Spleen (tissue), 11 donors: ENCODE measurements at regions not wholly inside any gene's neighbourhood (a gene's known extent, or its start where the extent isn't known, plus 50 kb on each side); places are given as distances from the start of the nearest gene placed in this dataset.

ENCODE experiments used
- DNase-seq: peaks from one replicate; pipeline ENCODE4 v3.0.0-alpha.2; 2020
- H3K27ac ChIP-seq, 8 donors: fragments of 200-600 bp; sonication (generic) in 7 of 8; 1 replicate in 4 of 8; 2 replicates in 4 of 8; pipeline versions ENCODE4 v1.5.0 to v1.8.0; 2016 to 2021; ENCODE audit warnings: inconsistent platforms in 4 of 8, mild to moderate bottlenecking in 4 of 8, moderate library complexity in 1 of 8
- H3K27me3 ChIP-seq, 7 donors: fragments of 200-600 bp; sonication (generic) in 6 of 7; replicated peaks in 1 of 7; 1 replicate in 4 of 7; 2 replicates in 3 of 7; pipeline versions ENCODE4 v1.5.0 to v1.8.0; 2016 to 2021; ENCODE audit warnings: inconsistent platforms in 3 of 7, mild to moderate bottlenecking in 1 of 7
- H3K36me3 ChIP-seq, 6 donors: fragments of 200-600 bp; sonication (generic) in 5 of 6; 1 replicate in 4 of 6; 2 replicates in 2 of 6; pipeline versions ENCODE4 v1.5.0 to v1.8.0; 2016 to 2021; ENCODE audit warnings: inconsistent platforms in 2 of 6
- H3K4me1 ChIP-seq, 6 donors: fragments of 200-600 bp; sonication (generic) in 5 of 6; 1 replicate in 3 of 6; 2 replicates in 3 of 6; pipeline versions ENCODE4 v1.5.0 to v1.8.0; 2016 to 2021; ENCODE audit warnings: inconsistent platforms in 3 of 6
- H3K4me3 ChIP-seq, 8 donors: fragments of 200-600 bp; sonication (generic) in 7 of 8; 1 replicate in 4 of 8; 2 replicates in 4 of 8; pipeline versions ENCODE4 v1.5.0 to v1.8.0; 2016 to 2021; ENCODE audit warnings: inconsistent platforms in 4 of 8, mild to moderate bottlenecking in 4 of 8, moderate library complexity in 2 of 8
- H3K9me3 ChIP-seq, 8 donors: fragments of 200-600 bp; sonication (generic) in 7 of 8; 1 replicate in 4 of 8; 2 replicates in 4 of 8; pipeline versions ENCODE4 v1.5.0 to v1.8.0; 2016 to 2021; ENCODE audit warnings: inconsistent platforms in 4 of 8
- CTCF ChIP-seq, 11 experiments: fragments of 200-600 bp in 7 of 11; fragments of 450-650 bp in 4 of 11; sonication (generic) in 4 of 11; IDR thresholded peaks in 8 of 11; conservative IDR thresholded peaks in 3 of 11; 1 replicate in 7 of 11; 2 replicates in 4 of 11; pipeline versions ENCODE4 v1.4.0 to v1.8.0; 2016 to 2021; ENCODE audit warnings: antibody characterized with exemption in 11 of 11, inconsistent platforms in 4 of 11, mild to moderate bottlenecking in 1 of 11
- POLR2A ChIP-seq, 3 donors: fragments of 450-650 bp; IDR thresholded peaks; one replicate each; pipeline ENCODE4 v1.5.1; 2017; ENCODE audit warnings: antibody characterized with exemption in 3 of 3, mild to moderate bottlenecking in 1 of 3
- POLR2AphosphoS5 ChIP-seq, 3 donors: sonication (generic); formaldehyde crosslinking; IDR thresholded peaks; one replicate each; pipeline ENCODE4 v1.5.1; 2017; ENCODE audit warnings: antibody characterized with exemption in 3 of 3
- WGBS, 5 donors: extraction: QIAGEN DNeasy Blood & Tissue Kit in 3 of 5; methylation state at CpG; one replicate each; pipeline versions ENCODE4 v1.1.5 to v1.1.7; 2013 to 2018; 5-methylcytosine and 5-hydroxymethylcytosine counted together
- intact Hi-C: fragments of 100-400 bp; cut with DNase I; formaldehyde crosslinking; loops from one replicate; pipeline ENCODE4 v1.15.0; 2023; ENCODE audit warnings: low total_unique reads
- donor health status: healthy with polysubstance abuse.
- donor health status: DM: no; HTN: no; CAD: no; lungs with moderate emphysema.
- donor health status: DM: no; HTN: no; CAD: no.
- donor health status: Bipolar disorder and iron deficiency.
- donor health status: healthy.
- donor health status: DM: no; HTN: no; CAD: no.
- donor health status: DM: yes; HTN: yes; CAD: no.

DNA sequence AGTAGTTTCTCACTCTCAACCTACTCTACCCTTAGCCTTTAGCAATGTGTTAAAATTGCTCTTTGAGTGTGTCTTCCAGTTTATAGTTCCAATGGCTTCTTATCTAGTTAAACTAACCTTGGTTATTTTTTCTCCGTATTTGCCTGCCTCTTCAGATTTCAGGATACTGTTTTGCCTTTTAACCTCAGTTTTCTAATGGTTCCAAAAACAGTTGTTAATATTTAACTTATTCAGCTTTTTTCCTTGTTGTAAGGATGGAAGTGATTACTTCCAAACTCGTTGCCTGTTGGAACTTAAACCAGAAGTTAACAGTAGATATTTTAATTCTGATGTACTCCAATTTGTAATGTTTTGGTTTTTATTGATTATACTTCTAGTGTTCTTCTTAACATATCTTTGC lies 1574.9 kb downstream of the HACE1 start:
- no peak overlapping the region for H3K27ac ChIP-seq
- TF ChIP-seq CTCF (IDR thresholded peaks at IDR 0.05 in 8 of 11, conservative IDR thresholded peaks at IDR 0.05 in 3 of 11), result no peak
- TF ChIP-seq POLR2AphosphoS5 (IDR thresholded peaks at IDR 0.05), result no peak
- no peak for TF ChIP-seq POLR2A (IDR thresholded peaks at IDR 0.05)
- H3K27me3 ChIP-seq, result no peaks in the 10 kb centered on the region
- no peak for DNase-seq
- H3K4me1 ChIP-seq, result no peaks in the 10 kb centered on the region
- H3K36me3 ChIP-seq, result no peaks in the 10 kb centered on the region
- intact Hi-C loops, result no loop called here
- H3K9me3 ChIP-seq, result peaks cover 0 to 12% (median 7%) of the 10 kb centered on the region in 8 donors
- no peak overlapping the region for H3K4me3 ChIP-seq
- 26 to 71% (median 42%) methylated on average over 2 of the region's 2 CpGs for WGBS, 5 donors

- 79 to 91% (median 81%) methylated on average over 2 of the region's 2 CpGs for WGBS, 5 donors
- no peak for DNase-seq
- no peak overlapping the region for H3K4me3 ChIP-seq
- H3K27me3 ChIP-seq, result no peaks in the 10 kb centered on the region
- no peaks in the 10 kb centered on the region for H3K36me3 ChIP-seq
- TF ChIP-seq CTCF (IDR thresholded peaks at IDR 0.05 in 8 of 11, conservative IDR thresholded peaks at IDR 0.05 in 3 of 11) (no peak), POLR2A (IDR thresholded peaks at IDR 0.05) (no peak), POLR2AphosphoS5 (IDR thresholded peaks at IDR 0.05) (no peak)
- H3K4me1 ChIP-seq, result no peaks in the 10 kb centered on the region
- H3K27ac ChIP-seq, result no peak overlapping the region
- H3K9me3 ChIP-seq, result peaks cover 0 to 16% (median 8%) of the 10 kb centered on the region in 8 donors
- intact Hi-C loops, result no loop called here
These were observed 1579.3 kb downstream of the HACE1 start for GRCh38 chr6:103280417-103280816.

DNA sequence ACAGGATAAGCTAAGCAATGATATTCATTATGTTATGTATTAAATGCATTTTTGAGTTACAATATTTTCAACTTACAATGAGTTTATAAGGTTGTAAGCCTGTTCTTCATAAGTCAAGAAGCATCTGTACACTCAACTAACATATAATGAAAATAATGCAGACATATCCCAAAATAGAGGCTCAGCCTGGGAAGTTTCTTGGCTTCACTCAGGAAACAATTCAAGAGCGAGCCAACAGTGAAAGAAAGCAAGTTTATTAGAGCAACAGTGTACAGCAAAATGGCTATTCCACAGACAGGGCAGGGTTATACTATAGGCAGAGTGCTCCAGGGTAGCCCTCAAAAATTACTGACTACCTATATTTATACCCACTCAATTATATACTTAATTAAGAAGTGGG lies 1581.8 kb downstream of the HACE1 start:
- Histone ChIP-seq H3K27ac (no peak overlapping the region), H3K4me1 (no peaks in the 10 kb centered on the region), H3K9me3 (peaks cover 0 to 16% (median 8%) of the 10 kb centered on the region in 8 donors), H3K27me3 (no peaks in the 10 kb centered on the region), H3K36me3 (no peaks in the 10 kb centered on the region), H3K4me3 (no peak overlapping the region)
- intact Hi-C loops, result no loop called here
- TF ChIP-seq POLR2A (IDR thresholded peaks at IDR 0.05) (no peak), POLR2AphosphoS5 (IDR thresholded peaks at IDR 0.05) (no peak), CTCF (IDR thresholded peaks at IDR 0.05 in 8 of 11, conservative IDR thresholded peaks at IDR 0.05 in 3 of 11) (no peak)
- DNase-seq, result no peak
- WGBS, 5 donors, result 75 to 97% (median 81%) methylated on average over 1 of the region's 1 CpG

- TF ChIP-seq POLR2AphosphoS5 (IDR thresholded peaks at IDR 0.05) (no peak), CTCF (IDR thresholded peaks at IDR 0.05 in 8 of 11, conservative IDR thresholded peaks at IDR 0.05 in 3 of 11) (no peak), POLR2A (IDR thresholded peaks at IDR 0.05) (no peak)
- intact Hi-C loops, result no loop called here
- 33 to 52% (median 44%) methylated on average over 1 of the region's 1 CpG for WGBS, 5 donors
- H3K27me3 ChIP-seq, result no peaks in the 10 kb centered on the region
- no peaks in the 10 kb centered on the region for H3K36me3 ChIP-seq
- no peak for DNase-seq
- H3K4me1 ChIP-seq, result no peaks in the 10 kb centered on the region
- no peak overlapping the region for H3K27ac ChIP-seq
- no peaks in the 10 kb centered on the region for H3K9me3 ChIP-seq
- H3K4me3 ChIP-seq, result no peak overlapping the region
These were observed 1586.7 kb downstream of the HACE1 start for GRCh38 chr6:103273048-103273447.
